ENCODE measurements at regions not wholly inside any gene's neighbourhood (a gene's known extent, or its start where the extent isn't known, plus 50 kb on each side); places are given as distances from the start of the nearest gene placed in this dataset.

- H3K27ac ChIP-seq = no peak overlapping the region
- intact Hi-C loops (cut with DNase I) = no loop called here
- no peaks in the 10 kb centered on the region for H3K4me1 ChIP-seq
- H3K27me3 ChIP-seq = no peaks in the 10 kb centered on the region
- no peak for TF ChIP-seq POLR2A (IDR thresholded peaks at IDR 0.05)
- no peak overlapping the region for H3K4me3 ChIP-seq (replicated peaks in 1 of 3)
- no peaks in the 10 kb centered on the region for H3K36me3 ChIP-seq
- no peaks in the 10 kb centered on the region for H3K9me3 ChIP-seq
- 38 to 49% methylated on average over 1 of the region's 1 CpG for WGBS, 2 donors
- DNase-seq = no peak
Observed at GRCh38 chr17:13702266-13702665, 100.5 kb upstream of the HS3ST3A1 start.

DNA sequence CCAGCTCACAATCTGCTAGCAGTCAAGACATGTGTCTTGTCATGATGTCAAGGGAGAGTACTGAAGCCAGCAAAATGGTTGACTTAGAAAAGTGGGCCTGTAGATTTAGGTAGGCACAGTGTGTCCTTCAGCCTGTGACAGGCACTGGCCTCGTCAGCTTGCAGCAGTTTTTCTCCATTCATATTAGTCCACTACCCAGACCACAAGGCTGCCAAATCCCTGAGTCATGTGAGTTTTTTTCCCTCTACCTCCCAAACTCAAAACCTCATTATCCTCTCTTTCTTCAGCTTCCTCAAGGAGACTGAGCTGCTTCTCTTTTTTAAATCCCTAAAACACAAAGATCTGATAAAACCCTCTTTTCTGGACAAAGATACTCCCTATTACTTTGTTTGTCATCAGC, 102.6 kb upstream of the HS3ST3A1 start:
- intact Hi-C loops (cut with DNase I) = no loop called here
- WGBS, 2 donors = 57 to 61% methylated on average over 1 of the region's 1 CpG
- Histone ChIP-seq H3K27me3 (no peaks in the 10 kb centered on the region), H3K36me3 (no peaks in the 10 kb centered on the region), H3K4me3 (replicated peaks in 1 of 3) (no peak overlapping the region), H3K9me3 (no peaks in the 10 kb centered on the region), H3K27ac (no peak overlapping the region), H3K4me1 (no peaks in the 10 kb centered on the region)
- no peak for TF ChIP-seq POLR2A (IDR thresholded peaks at IDR 0.05)
- TF ChIP-seq CTCF (IDR thresholded peaks at IDR 0.05) = no peak
- DNase-seq = no peak

GRCh38 chr17:13705221-13705620, 103.5 kb upstream of the HS3ST3A1 start:
- WGBS, 2 donors = 74 to 75% methylated on average over 7 of the region's 7 CpGs
- intact Hi-C loops (cut with DNase I) = no loop called here

DNA sequence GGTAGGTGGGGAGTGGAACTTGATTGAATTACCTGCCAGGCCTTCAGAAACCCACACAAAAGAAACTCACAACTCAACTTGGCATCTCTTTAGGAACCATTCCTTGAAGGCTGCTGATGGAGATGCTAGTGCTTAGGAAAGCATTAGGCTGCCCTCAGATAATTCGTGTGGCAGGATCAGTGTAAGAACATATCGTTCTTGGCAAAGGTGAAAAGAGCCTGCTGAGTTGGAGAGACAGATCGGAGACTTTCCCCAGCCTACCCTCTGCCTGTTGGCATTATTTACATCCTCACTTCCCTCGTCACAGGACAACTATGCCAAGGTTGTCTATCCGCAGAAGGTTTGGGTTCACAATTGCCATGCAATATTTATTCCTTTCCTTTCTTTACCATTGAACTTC, 120.0 kb upstream of the HS3ST3A1 start:
- no peak for TF ChIP-seq POLR2A (IDR thresholded peaks at IDR 0.05)
- TF ChIP-seq CTCF (IDR thresholded peaks at IDR 0.05) = no peak

More at GRCh38 chr17:13705221-13705620, 103.5 kb upstream of the HS3ST3A1 start:
- DNase-seq = no peak
- Histone ChIP-seq H3K4me1 (no peaks in the 10 kb centered on the region), H3K27me3 (no peaks in the 10 kb centered on the region), H3K36me3 (no peaks in the 10 kb centered on the region), H3K27ac (no peak overlapping the region), H3K4me3 (replicated peaks in 1 of 3) (no peak overlapping the region), H3K9me3 (no peaks in the 10 kb centered on the region)
- TF ChIP-seq CTCF (IDR thresholded peaks at IDR 0.05) (no peak), POLR2A (IDR thresholded peaks at IDR 0.05) (no peak)

GRCh38 chr17:13725288-13725990, 123.7 kb upstream of the HS3ST3A1 start:
- WGBS, 2 donors = 29 to 30% methylated on average over 2 of the region's 2 CpGs
- no peaks in the 10 kb centered on the region for H3K36me3 ChIP-seq
- no peak for DNase-seq
- H3K4me1 ChIP-seq = no peaks in the 10 kb centered on the region
- H3K27me3 ChIP-seq = no peaks in the 10 kb centered on the region
- H3K27ac ChIP-seq = no peak overlapping the region
- TF ChIP-seq POLR2A (IDR thresholded peaks at IDR 0.05) (no peak), CTCF (IDR thresholded peaks at IDR 0.05) (no peak)
- H3K4me3 ChIP-seq (replicated peaks in 1 of 3) = no peak overlapping the region
- intact Hi-C loops (cut with DNase I) = no loop called here
- H3K9me3 ChIP-seq = no peaks in the 10 kb centered on the region

More for the DNA sequence above, 120.0 kb upstream of the HS3ST3A1 start:
- Histone ChIP-seq H3K27me3 (no peaks in the 10 kb centered on the region), H3K9me3 (no peaks in the 10 kb centered on the region), H3K4me3 (replicated peaks in 1 of 3) (no peak overlapping the region), H3K4me1 (no peaks in the 10 kb centered on the region), H3K27ac (no peak overlapping the region), H3K36me3 (no peaks in the 10 kb centered on the region)
- WGBS, 2 donors = 82 to 90% methylated on average over 5 of the region's 5 CpGs
- intact Hi-C loops (cut with DNase I) = no loop called here
- DNase-seq = no peak

All from thyroid gland (tissue), 4 donors.